Stomach (tissue), 8 donors: ENCODE measurements at regions not wholly inside any gene's neighbourhood (a gene's known extent, or its start where the extent isn't known, plus 50 kb on each side); places are given as distances from the start of the nearest gene placed in this dataset.

ENCODE experiments used
- DNase-seq, 2 donors: peaks; one replicate each; pipeline versions ENCODE4 v3.0.0 to v3.0.0-alpha.2; 2013 to 2019
- H3K27ac ChIP-seq, 5 donors: fragments of 200-600 bp in 4 of 5; sonication (generic) in 4 of 5; one replicate each; pipeline ENCODE4 v1.5.1; 2013 to 2019; ENCODE audit warnings: mild to moderate bottlenecking in 1 of 5, moderate library complexity in 1 of 5
- H3K27me3 ChIP-seq, 3 donors: fragments of 200-600 bp; sonication (generic); one replicate each; pipeline ENCODE4 v1.5.1; 2017 to 2019; ENCODE audit warnings: mixed run types in 1 of 3
- H3K36me3 ChIP-seq, 4 donors: fragments of 200-600 bp; sonication (generic); 1 replicate in 3 of 4; 2 replicates in 1 of 4; pipeline ENCODE4 v1.5.1; 2016 to 2019
- H3K4me1 ChIP-seq, 4 donors: fragments of 200-600 bp; sonication (generic); one replicate each; pipeline ENCODE4 v1.5.1; 2016 to 2019
- H3K4me3 ChIP-seq, 4 donors: fragments of 200-600 bp; sonication (generic) in 3 of 4; one replicate each; pipeline ENCODE4 v1.5.1; 2016 to 2019; ENCODE audit warnings: mild to moderate bottlenecking in 1 of 4
- H3K9me3 ChIP-seq, 4 donors: fragments of 200-600 bp; sonication (generic); one replicate each; pipeline ENCODE4 v1.5.1; 2016 to 2019
- CTCF ChIP-seq, 7 experiments: fragments of 450-650 bp in 4 of 7; fragments of 200-600 bp in 3 of 7; sonication (generic) in 3 of 7; IDR thresholded peaks; one replicate each; pipeline ENCODE4 v1.5.1; 2016 to 2019; ENCODE audit warnings: antibody characterized with exemption in 7 of 7, control low read depth in 2 of 7, mild to moderate bottlenecking in 1 of 7
- EP300 ChIP-seq: sonication (generic); formaldehyde crosslinking; IDR thresholded peaks from one replicate; pipeline ENCODE4 v1.6.1; 2017; ENCODE audit warnings: antibody characterized with exemption
- POLR2A ChIP-seq, 4 donors: fragments of 450-650 bp; IDR thresholded peaks; one replicate each; pipeline ENCODE4 v1.6.1; 2016; ENCODE audit warnings: antibody characterized with exemption in 4 of 4, control low read depth in 2 of 4, mild to moderate bottlenecking in 1 of 4, moderate library complexity in 1 of 4
- POLR2AphosphoS5 ChIP-seq, 3 donors: sonication (generic); formaldehyde crosslinking; IDR thresholded peaks; one replicate each; pipeline ENCODE4 v1.6.1; 2016; ENCODE audit warnings: antibody characterized with exemption in 3 of 3
- WGBS, 5 donors: extraction: QIAGEN DNeasy Blood & Tissue Kit in 3 of 5; methylation state at CpG; one replicate each; pipeline versions ENCODE4 v1.1.5 to v1.1.7; 2013 to 2018; 5-methylcytosine and 5-hydroxymethylcytosine counted together
- intact Hi-C: fragments of 100-400 bp; cut with DNase I; formaldehyde crosslinking; loops from one replicate; pipeline ENCODE4 v1.15.1; 2023; ENCODE audit warnings: low total_unique reads
- donor health status: healthy with polysubstance abuse.
- donor health status: Bipolar disorder and iron deficiency.
- donor health status: healthy.

- no peaks in the 10 kb centered on the region for H3K27me3 ChIP-seq
- intact Hi-C loops = no loop called here
- no peaks in the 10 kb centered on the region for H3K9me3 ChIP-seq
- DNase-seq = peak in 1 of 2 donors; percentile 12
- no peaks in the 10 kb centered on the region for H3K4me1 ChIP-seq
- 43 to 51% (median 45%) methylated on average over 3 of the region's 3 CpGs for WGBS, 5 donors
- no peak overlapping the region for H3K4me3 ChIP-seq
- TF ChIP-seq EP300 (no peak), POLR2AphosphoS5 (IDR thresholded peaks at IDR 0.05) (no peak), CTCF (IDR thresholded peaks at IDR 0.05) (no peak), POLR2A (IDR thresholded peaks at IDR 0.05) (no peak)
- no peak overlapping the region for H3K27ac ChIP-seq
- H3K36me3 ChIP-seq = no peaks in the 10 kb centered on the region
These were observed 309.5 kb upstream of the FMR1 start for GRCh38 chrX:147602176-147602696.

DNA sequence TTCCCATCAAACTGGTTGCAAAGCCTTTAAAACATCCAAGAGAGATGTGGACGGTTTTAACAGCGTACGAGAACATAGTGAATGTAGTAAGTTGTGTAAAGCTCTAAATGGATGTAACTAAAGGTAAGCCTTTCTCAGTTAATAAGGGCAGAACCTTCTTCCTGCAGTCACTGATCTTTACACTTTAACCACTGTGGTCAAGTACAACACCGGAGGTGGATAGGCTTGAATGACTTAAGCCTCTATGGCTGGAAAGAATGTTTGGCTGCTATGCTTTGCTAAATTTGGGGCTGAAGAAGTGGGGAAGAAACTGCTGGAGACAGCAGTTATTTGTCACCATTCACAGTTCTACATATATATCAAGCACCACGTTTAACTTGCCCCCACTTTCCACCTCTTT lies 285.1 kb upstream of the FMR1 start:
- no peak for DNase-seq
- intact Hi-C loops = no loop called here
- Histone ChIP-seq H3K9me3 (no peaks in the 10 kb centered on the region), H3K27ac (no peak overlapping the region), H3K36me3 (no peaks in the 10 kb centered on the region), H3K4me1 (no peaks in the 10 kb centered on the region), H3K27me3 (no peaks in the 10 kb centered on the region), H3K4me3 (no peak overlapping the region)
- 69 to 87% (median 80%) methylated on average over 5 of the region's 5 CpGs for WGBS, 5 donors
- no peak for TF ChIP-seq CTCF (IDR thresholded peaks at IDR 0.05)
- TF ChIP-seq EP300 = no peak
- TF ChIP-seq POLR2AphosphoS5 (IDR thresholded peaks at IDR 0.05) = no peak
- no peak for TF ChIP-seq POLR2A (IDR thresholded peaks at IDR 0.05)

DNA sequence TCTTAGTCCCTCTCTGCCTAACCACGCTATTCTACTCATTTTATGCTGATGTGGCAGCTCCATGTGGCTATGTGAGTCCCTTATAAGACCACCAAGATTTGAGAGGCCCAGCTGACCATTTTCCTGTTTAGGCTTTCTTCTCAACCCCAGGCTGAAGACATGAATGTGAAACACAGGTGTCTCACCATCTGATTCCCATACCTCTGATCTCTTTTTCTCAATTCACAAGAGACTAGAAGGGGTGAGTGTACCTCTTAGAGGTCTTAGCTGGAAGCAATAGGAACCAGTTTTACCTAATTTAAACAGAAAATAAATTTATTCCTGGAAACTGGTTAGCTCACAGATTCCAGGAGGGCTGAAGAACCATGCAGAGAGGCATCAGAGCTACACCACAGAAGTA lies 276.5 kb upstream of the FMR1 start:
- no peak overlapping the region for H3K27ac ChIP-seq
- DNase-seq = no peak
- WGBS, 5 donors = 67 to 94% (median 86%) methylated on average over 1 of the region's 1 CpG
- TF ChIP-seq CTCF (IDR thresholded peaks at IDR 0.05) = no peak
- no peak for TF ChIP-seq POLR2A (IDR thresholded peaks at IDR 0.05)
- no peak for TF ChIP-seq EP300
- no peak for TF ChIP-seq POLR2AphosphoS5 (IDR thresholded peaks at IDR 0.05)
- intact Hi-C loops = no loop called here
- no peak overlapping the region for H3K4me3 ChIP-seq
- no peaks in the 10 kb centered on the region for H3K27me3 ChIP-seq
- H3K36me3 ChIP-seq = no peaks in the 10 kb centered on the region
- H3K9me3 ChIP-seq = no peaks in the 10 kb centered on the region
- no peaks in the 10 kb centered on the region for H3K4me1 ChIP-seq

DNA sequence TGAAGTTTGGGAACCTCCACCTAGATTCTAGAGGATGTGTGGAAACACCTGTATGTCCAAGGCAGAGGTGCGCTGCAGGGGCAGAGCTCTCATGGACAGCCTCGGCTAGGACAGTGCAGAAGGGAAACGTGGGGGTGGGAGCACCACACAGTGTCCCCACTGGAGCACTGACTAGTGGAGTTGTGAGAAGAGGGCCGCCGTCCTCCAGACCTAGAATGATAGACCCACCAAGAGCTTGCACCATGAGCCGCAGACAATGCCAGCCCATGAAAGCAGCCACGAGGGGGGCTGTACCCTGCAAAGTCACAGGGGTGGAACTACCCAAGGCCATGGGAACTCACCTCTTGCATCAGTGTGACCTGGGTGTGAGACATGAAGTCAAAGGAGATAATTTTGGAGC lies 274.5 kb upstream of the FMR1 start:
- intact Hi-C loops = no loop called here
- 77 to 91% (median 86%) methylated on average over 5 to 7 of the region's 7 CpGs for WGBS, 5 donors
- Histone ChIP-seq H3K27ac (no peak overlapping the region), H3K4me1 (no peaks in the 10 kb centered on the region), H3K9me3 (no peaks in the 10 kb centered on the region), H3K4me3 (no peak overlapping the region), H3K27me3 (no peaks in the 10 kb centered on the region), H3K36me3 (no peaks in the 10 kb centered on the region)
- DNase-seq = no peak
- no peak for TF ChIP-seq POLR2A (IDR thresholded peaks at IDR 0.05)
- TF ChIP-seq POLR2AphosphoS5 (IDR thresholded peaks at IDR 0.05) = no peak
- no peak for TF ChIP-seq EP300
- no peak for TF ChIP-seq CTCF (IDR thresholded peaks at IDR 0.05)
